Tibial artery (tissue), 4 donors: ENCODE measurements at regions not wholly inside any gene's neighbourhood (a gene's known extent, or its start where the extent isn't known, plus 50 kb on each side); places are given as distances from the start of the nearest gene placed in this dataset.

ENCODE experiments used
- DNase-seq, 2 donors: peaks; one replicate each; pipeline ENCODE4 v3.0.0-alpha.2; 2019
- H3K27ac ChIP-seq, 2 donors: fragments of 200-600 bp; sonication (generic) in 1 of 2; 1 replicate in 1 of 2; 2 replicates in 1 of 2; pipeline ENCODE4 v1.5.1; 2018 to 2019; ENCODE audit warnings: mild to moderate bottlenecking in 1 of 2
- H3K27me3 ChIP-seq, 2 donors: fragments of 200-600 bp; sonication (generic) in 1 of 2; one replicate each; pipeline versions ENCODE4 v1.5.1 to v1.6.0; 2016 to 2019
- H3K36me3 ChIP-seq, 3 donors: fragments of 200-600 bp; sonication (generic) in 2 of 3; one replicate each; pipeline ENCODE4 v1.5.1; 2016 to 2019; ENCODE audit warnings: mild to moderate bottlenecking in 2 of 3
- H3K4me1 ChIP-seq, 4 donors: fragments of 200-600 bp; sonication (generic) in 2 of 4; 1 replicate in 3 of 4; 2 replicates in 1 of 4; pipeline ENCODE4 v1.5.1; 2016 to 2019
- H3K4me3 ChIP-seq, 2 donors: fragments of 200-600 bp; sonication (generic) in 1 of 2; 1 replicate in 1 of 2; 2 replicates in 1 of 2; pipeline ENCODE4 v1.5.1; 2018 to 2019; ENCODE audit warnings: mild to moderate bottlenecking in 2 of 2
- H3K9me3 ChIP-seq, 3 donors: fragments of 200-600 bp; sonication (generic) in 1 of 3; one replicate each; pipeline ENCODE4 v1.5.1; 2016 to 2019
- intact Hi-C: fragments of 100-400 bp; cut with DNase I; formaldehyde crosslinking; loops from one replicate; pipeline ENCODE4 v1.15.0; 2023; ENCODE audit warnings: low total_unique reads
- TF ChIP-seq, protein P1 (sequence below), 2 experiments: fragments of 200-600 bp in 1 of 2; fragments of 450-650 bp in 1 of 2; IDR thresholded peaks; one replicate each; pipeline ENCODE4 v1.5.1; 2017 to 2019; ENCODE audit warnings: antibody characterized with exemption in 2 of 2, mild to moderate bottlenecking in 1 of 2, moderate library complexity in 1 of 2

GRCh38 chr14:26995301-26995700 lies 397.5 kb upstream of the NOVA1 start:
- Histone ChIP-seq H3K27ac (no peak overlapping the region), H3K9me3 (no peaks in the 10 kb centered on the region), H3K27me3 (no peaks in the 10 kb centered on the region), H3K4me1 (no peaks in the 10 kb centered on the region), H3K36me3 (no peaks in the 10 kb centered on the region), H3K4me3 (no peak overlapping the region)
- intact Hi-C loops = no loop called here
- DNase-seq = no peak
- TF ChIP-seq, protein P1, sequence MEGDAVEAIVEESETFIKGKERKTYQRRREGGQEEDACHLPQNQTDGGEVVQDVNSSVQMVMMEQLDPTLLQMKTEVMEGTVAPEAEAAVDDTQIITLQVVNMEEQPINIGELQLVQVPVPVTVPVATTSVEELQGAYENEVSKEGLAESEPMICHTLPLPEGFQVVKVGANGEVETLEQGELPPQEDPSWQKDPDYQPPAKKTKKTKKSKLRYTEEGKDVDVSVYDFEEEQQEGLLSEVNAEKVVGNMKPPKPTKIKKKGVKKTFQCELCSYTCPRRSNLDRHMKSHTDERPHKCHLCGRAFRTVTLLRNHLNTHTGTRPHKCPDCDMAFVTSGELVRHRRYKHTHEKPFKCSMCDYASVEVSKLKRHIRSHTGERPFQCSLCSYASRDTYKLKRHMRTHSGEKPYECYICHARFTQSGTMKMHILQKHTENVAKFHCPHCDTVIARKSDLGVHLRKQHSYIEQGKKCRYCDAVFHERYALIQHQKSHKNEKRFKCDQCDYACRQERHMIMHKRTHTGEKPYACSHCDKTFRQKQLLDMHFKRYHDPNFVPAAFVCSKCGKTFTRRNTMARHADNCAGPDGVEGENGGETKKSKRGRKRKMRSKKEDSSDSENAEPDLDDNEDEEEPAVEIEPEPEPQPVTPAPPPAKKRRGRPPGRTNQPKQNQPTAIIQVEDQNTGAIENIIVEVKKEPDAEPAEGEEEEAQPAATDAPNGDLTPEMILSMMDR (IDR thresholded peaks at IDR 0.05) = no peak

DNA sequence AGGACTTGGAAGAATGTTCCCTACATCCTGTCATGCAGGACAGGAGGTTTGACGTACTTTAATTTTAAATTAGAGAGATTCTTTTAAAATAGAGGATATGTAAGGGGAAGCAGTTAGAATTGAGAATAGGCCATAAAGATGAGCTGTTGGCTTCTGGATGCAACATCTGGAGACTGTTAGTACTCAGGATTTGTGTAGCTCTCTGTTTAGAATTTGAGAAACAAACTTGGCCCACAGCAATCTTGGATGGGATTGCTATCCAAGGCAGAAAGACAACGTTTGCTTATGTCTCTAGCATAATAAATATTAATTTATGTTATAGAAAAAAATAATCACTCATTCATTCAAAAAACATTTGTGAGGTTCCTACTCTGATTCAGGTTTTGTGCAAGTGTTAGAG lies 398.4 kb upstream of the NOVA1 start:
- TF ChIP-seq, protein P1 (IDR thresholded peaks at IDR 0.05) = no peak
- H3K27me3 ChIP-seq = no peaks in the 10 kb centered on the region
- no peak for DNase-seq
- H3K27ac ChIP-seq = no peak overlapping the region
- H3K36me3 ChIP-seq = no peaks in the 10 kb centered on the region
- intact Hi-C loops = no loop called here
- H3K4me3 ChIP-seq = no peak overlapping the region
- no peaks in the 10 kb centered on the region for H3K4me1 ChIP-seq
- H3K9me3 ChIP-seq = no peaks in the 10 kb centered on the region

GRCh38 chr14:27002179-27002578 lies 404.3 kb upstream of the NOVA1 start:
- DNase-seq = no peak
- intact Hi-C loops = no loop called here
- H3K27ac ChIP-seq = no peak overlapping the region
- no peaks in the 10 kb centered on the region for H3K9me3 ChIP-seq
- H3K36me3 ChIP-seq = no peaks in the 10 kb centered on the region
- H3K27me3 ChIP-seq = no peaks in the 10 kb centered on the region
- H3K4me1 ChIP-seq = no peaks in the 10 kb centered on the region
- H3K4me3 ChIP-seq = no peak overlapping the region
- TF ChIP-seq, protein P1 (IDR thresholded peaks at IDR 0.05) = no peak

- DNase-seq = no peak
- Histone ChIP-seq H3K27me3 (no peaks in the 10 kb centered on the region), H3K36me3 (no peaks in the 10 kb centered on the region), H3K9me3 (no peaks in the 10 kb centered on the region), H3K27ac (no peak overlapping the region), H3K4me3 (no peak overlapping the region), H3K4me1 (no peaks in the 10 kb centered on the region)
- intact Hi-C loops = no loop called here
- TF ChIP-seq, protein P1 (IDR thresholded peaks at IDR 0.05) = no peak
Observed at GRCh38 chr14:27006570-27006969, 408.7 kb upstream of the NOVA1 start.

DNA sequence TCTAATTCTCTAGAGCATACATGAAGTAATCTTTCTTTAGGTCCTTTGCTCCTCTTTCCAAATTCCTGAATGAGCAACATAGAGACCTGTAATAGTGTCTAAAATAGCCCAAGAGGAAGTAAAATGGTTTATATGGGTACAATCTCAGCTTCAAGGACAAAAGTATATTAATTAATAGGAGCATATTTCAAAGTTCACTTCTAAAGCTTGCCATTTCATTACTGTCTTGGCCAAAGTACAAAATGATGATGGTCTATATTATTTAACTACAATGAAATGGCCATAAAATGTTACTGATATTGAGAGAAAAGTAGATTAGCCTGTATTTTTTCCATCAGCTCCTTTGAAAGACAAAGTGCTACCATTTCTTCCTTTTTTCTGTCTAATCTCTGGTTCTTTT lies 410.4 kb upstream of the NOVA1 start:
- DNase-seq = no peak
- intact Hi-C loops = no loop called here
- no peaks in the 10 kb centered on the region for H3K4me1 ChIP-seq
- no peak overlapping the region for H3K4me3 ChIP-seq
- no peaks in the 10 kb centered on the region for H3K27me3 ChIP-seq
- no peaks in the 10 kb centered on the region for H3K9me3 ChIP-seq
- no peak overlapping the region for H3K27ac ChIP-seq
- TF ChIP-seq, protein P1 (IDR thresholded peaks at IDR 0.05) = no peak
- H3K36me3 ChIP-seq = no peaks in the 10 kb centered on the region

DNA sequence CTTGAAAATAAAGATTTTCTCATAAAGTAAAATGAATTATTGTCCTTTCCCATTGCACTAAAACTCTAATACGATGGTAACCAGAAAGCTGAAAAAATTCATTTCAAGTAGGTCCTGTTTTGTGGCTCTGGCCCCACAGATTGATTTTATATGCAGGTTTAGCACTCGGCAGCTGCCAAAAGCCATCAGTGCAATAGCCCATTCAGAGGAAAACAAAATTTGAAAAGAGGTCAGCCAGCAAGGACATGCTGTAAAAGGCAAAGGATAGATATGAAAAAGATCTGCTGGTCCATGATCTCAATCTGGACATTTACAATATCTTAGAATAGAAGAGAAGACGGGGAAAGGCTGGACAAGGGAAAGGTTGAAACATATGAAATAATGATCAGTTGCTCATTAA lies 414.8 kb upstream of the NOVA1 start:
- no peak overlapping the region for H3K27ac ChIP-seq
- no peaks in the 10 kb centered on the region for H3K9me3 ChIP-seq
- TF ChIP-seq, protein P1 (IDR thresholded peaks at IDR 0.05) = no peak
- H3K27me3 ChIP-seq = no peaks in the 10 kb centered on the region
- H3K36me3 ChIP-seq = no peaks in the 10 kb centered on the region
- no peak overlapping the region for H3K4me3 ChIP-seq
- DNase-seq = no peak
- no peaks in the 10 kb centered on the region for H3K4me1 ChIP-seq
- intact Hi-C loops = no loop called here
